GM04504 (cell line): ENCODE measurements at regions not wholly inside any gene's neighbourhood (a gene's known extent, or its start where the extent isn't known, plus 50 kb on each side); places are given as distances from the start of the nearest gene placed in this dataset.
"Not testable (repeated sequence)": the region's sequence is repeated elsewhere in the genome, so short reads cannot be mapped to it uniquely, and the experiment has no call there.

Source experiments
- DNase-seq: peaks from one replicate; pipeline ENCODE4 v3.0.0-alpha.2; 2012; ENCODE audit warnings: low read depth

GRCh38 chr18:66867653-66868052 lies 263.8 kb upstream of the CDH19 start:
- DNase-seq, result no peak

- not testable (repeated sequence) for DNase-seq
These were observed 262.6 kb upstream of the CDH19 start for GRCh38 chr18:66866427-66866940.

GRCh38 chr18:66838340-66838987 lies 234.6 kb upstream of the CDH19 start:
- no peak for DNase-seq

- DNase-seq, result no peak
These were observed 229.8 kb upstream of the CDH19 start for GRCh38 chr18:66833646-66834045.

GRCh38 chr18:66826211-66826610 lies 222.3 kb upstream of the CDH19 start:
- no peak for DNase-seq

- DNase-seq, result no peak
These were observed 221.5 kb upstream of the CDH19 start for GRCh38 chr18:66825347-66825746.

DNA sequence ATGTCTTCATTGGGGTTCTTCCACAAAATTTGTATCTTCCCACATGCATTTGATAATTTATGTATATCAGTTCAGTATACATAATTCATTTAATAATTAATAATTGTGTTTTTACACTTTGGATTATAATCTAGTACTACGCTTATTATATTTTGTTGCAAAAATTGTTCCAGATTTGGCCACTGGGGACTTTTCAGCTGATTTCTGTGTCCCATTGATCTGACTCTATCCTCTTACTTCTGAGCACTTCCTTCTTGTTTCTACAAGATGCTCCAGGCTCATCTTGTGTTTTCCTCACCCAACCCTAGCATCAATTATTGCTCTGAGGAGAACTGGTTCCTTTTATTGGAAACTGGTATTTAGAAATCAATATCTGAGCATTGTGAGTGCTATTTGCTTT lies 215.3 kb upstream of the CDH19 start:
- DNase-seq, result no peak

DNA sequence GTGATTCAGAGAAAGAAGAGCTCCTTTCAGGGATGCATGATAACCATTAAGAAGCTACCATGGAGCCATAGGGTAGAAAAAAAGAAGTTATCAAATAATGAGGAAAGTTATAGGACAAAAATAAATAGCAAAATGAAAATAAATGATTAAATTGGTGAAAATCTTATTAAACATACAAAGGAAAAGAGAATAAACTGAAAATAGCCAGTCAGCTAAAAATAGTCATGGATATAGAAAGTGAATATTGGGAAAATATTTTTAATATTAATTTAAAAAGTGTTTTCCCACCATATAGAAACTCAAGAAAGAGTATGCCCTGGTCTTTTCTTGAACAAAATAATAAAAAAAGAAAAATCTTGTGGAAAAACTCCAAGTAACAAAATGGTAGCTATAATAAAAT lies 209.2 kb upstream of the CDH19 start:
- no peak for DNase-seq

- no peak for DNase-seq
These were observed 191.2 kb upstream of the CDH19 start for GRCh38 chr18:66795051-66795450.

DNA sequence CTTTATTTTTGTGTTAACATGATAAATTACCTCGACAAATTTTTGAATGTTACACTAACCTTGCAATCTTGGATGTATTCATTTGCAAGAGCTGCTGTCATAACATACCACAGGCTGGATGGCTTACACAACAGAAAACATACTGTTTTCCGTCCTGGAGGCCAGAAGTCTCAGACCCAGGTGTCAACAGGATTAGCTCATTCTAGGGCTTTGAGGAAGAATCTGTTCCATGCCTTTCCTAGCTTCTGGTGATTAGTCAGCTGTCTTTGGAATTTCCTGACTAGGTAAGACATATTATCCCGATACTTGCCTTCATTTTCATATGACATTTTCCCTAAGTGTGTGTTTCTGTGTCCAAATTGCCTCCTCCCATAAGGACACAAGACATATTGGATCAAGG lies 188.6 kb upstream of the CDH19 start:
- DNase-seq, result no peak

DNA sequence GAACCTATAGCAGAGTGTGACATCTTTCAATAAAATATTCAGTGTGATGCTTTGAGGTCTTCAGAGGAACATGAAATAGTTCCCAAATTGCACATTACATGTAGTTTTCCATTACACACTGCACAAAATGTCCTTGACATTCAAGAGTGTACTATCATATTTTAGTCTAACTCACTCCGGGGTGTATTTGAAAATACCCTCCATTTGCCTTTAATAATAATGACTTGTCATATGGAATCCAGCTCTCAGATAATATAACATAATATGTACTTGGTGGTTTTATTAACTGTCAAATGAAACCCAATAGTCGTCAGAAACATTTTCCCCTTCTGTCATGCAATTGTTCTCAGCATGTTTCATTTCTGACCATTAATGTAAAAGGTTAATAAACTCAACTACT lies 176.7 kb upstream of the CDH19 start:
- DNase-seq, result no peak

DNA sequence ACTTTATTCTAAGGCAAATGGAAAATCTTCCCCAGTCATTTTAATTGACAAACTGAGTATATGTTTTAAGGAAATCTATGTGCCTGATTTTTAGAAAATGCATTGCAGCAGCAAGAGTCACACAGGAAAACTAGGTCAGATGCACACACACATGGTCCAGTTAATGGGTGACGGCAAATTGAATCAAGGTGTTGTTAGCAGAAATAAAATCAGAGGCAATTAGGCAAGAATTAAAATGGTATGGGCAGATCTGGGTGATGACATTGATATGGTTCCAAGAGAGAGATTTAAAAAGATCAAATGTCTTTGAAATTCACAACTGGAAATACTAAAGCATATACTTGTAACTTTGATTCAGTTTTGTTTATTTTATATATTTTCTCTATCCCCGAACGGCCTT lies 174.2 kb upstream of the CDH19 start:
- no peak for DNase-seq

DNA sequence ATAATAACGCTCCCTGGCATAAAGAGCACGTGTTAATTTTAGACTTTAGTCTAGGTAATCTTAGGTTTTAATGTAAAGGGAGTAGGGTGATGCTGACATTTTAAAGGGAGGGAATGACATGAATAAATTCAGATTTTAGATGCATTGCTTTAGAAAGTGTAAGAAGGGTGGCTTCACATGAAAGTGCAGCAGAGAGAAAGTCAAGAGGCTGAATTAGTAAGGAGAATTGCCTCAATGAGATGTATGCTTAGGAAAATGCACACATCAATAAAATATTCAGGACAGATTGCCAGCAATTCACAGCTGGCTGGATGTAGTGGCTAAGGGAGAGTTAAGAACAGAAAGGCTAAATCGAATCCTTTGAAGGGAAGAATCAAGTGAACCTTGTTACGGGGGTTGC lies 165.5 kb upstream of the CDH19 start:
- no peak for DNase-seq

DNA sequence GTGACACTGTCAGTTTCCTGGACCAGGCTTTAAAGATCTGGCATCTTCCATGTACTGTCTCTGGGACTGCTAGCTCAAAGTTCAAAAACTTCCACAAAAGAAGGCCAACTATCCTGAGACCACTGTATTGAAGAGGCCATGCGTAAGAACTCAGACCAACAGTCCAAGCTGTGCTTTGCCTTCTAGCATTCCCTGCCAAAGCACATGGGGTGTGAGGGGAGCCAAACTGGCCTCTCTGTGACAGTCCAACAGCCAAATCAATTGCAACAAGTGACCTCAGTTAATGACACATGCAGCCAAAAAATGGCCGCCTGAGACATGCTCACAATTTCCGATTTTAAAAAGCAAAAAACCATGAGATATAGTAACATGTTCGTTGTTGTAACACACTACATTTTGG lies 160.3 kb upstream of the CDH19 start:
- no peak for DNase-seq

DNA sequence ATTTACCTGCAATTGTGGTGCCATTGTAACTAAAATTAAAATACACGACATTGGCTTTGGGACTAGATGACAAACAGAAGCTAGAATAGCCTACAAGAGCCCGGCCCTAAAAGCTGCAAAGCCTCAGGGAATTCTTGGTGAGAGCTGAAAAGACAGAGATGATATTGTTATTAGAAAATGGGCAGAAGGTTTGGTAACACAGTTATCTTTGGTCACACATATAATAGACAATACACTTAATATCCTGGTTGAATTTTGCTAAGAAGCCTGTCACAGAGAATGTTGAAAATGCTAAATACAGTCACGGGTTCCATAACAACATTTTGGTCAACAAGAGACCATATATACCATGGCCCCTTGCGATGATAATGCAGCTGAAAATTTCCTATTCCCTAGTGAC lies 157.3 kb upstream of the CDH19 start:
- no peak for DNase-seq

DNA sequence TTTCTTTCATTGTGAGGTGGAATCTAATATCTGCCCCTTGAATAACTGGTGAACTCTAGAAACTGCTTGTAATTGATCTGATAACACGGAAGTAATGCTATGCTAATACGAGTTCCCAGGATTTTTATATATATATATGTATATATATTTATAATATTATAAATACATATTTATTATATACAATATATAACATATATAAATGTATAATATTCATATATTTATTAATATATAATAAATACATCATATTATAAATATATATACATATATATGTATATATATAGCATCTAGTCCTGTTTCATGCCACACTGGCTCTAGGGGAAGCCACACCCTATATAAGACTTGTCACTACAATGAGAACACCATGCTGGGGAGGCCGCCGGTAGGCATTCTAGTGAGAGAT lies 156.7 kb upstream of the CDH19 start:
- no peak for DNase-seq

- no peak for DNase-seq
These were observed 155.3 kb upstream of the CDH19 start for GRCh38 chr18:66759050-66759828.

DNA sequence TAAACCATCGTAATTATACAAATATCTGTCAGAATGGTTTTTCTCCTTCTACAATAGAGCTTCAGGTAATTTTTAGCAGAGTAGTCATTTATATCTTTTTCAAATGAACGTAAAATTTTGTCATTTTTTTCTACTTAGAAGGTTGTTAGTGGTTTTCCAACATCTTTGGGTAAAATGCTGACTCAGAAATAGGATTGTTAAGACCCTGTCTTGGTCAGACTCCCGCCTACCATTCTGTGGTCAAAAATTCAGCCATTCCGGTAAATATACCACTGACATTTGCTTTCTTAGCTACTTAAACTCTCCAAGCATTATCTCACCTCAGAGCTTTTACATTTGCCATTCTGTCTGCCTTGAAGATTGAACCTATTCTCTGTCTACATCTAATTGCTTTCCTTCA lies 154.1 kb upstream of the CDH19 start:
- no peak for DNase-seq

GRCh38 chr18:66754335-66754734 lies 150.4 kb upstream of the CDH19 start:
- no peak for DNase-seq

- no peak for DNase-seq
These were observed 148.8 kb upstream of the CDH19 start for GRCh38 chr18:66752733-66753132.

DNA sequence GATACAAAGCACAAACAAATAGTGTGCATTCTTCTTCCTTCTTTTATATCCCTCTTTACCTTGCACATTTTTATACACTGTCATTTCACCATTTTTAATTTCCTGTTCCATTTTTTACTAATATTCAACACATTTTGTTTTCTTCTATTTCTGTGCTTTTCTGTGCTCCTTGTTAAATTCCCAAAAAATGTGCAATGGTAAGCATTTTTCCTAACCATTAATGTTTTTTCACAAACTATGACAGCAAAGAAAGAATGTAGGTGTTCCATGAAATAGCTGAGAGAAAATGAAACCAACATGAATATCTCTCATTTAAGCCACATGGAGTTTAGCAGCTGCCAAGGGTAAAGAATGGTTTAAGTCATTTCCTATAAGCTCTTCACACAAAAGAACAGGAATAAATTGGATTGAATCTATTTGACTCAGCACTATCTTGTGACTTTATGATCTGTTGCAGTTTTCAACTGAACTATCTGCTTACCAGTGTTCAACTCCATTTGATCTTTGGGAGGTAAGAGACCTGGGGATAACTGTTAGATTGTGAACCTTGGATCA lies 145.7 kb upstream of the CDH19 start:
- DNase-seq, result no peak

DNA sequence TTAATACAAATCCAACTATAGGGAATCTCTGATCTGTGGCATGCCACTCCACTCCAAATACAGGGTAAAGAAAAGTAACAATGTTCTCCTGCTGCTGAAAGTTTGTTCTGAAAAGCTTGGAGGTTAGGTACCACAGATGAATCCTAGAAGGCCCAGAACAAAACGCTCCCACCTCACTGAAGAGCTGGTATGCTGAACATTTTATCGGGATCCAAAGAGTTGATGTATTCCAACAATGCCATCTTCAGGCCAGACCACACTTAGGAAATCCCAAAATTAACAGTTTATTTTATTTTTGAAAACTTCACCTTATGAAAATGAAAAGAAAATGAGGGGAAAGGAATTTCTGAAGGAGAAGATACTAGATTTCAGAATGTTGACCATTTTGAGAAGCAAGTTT lies 145.1 kb upstream of the CDH19 start:
- no peak for DNase-seq

DNA sequence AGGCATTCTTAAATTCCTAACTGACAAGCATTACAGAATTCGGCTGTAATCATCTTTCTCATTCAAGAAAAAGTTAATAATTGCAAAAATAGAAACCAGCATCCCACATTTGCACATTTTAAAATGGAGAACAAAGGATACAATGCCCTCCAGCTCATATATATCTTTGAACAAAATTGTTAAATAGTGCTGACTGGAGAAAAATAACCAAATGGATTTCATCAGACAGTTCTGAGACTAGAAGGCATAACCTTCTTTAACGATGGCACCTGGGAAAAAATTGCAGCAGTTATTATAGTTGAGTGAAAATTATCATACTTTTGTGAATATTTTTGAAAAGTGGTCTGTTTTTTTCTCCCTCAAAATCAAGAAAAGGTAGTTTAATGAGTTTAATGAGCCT lies 138.9 kb upstream of the CDH19 start:
- DNase-seq, result no peak
